ENCODE measurements at regions not wholly inside any gene's neighbourhood (a gene's known extent, or its start where the extent isn't known, plus 50 kb on each side); places are given as distances from the start of the nearest gene placed in this dataset.

GRCh38 chr7:84497873-84498272 is 303.3 kb upstream of the SEMA3A start:
- no peak for TF ChIP-seq SIN3A (IDR thresholded peaks at IDR 0.05; ENCODE audit: borderline replicate concordance, low read depth, low read length)
- TF ChIP-seq POLR2AphosphoS5 (IDR thresholded peaks at IDR 0.05; ENCODE audit: low read depth, low read length): no peak
- TF ChIP-seq MXI1 (IDR thresholded peaks at IDR 0.05; ENCODE audit: low read depth, low read length): no peak
- TF ChIP-seq CTCF (IDR thresholded peaks at IDR 0.05): no peak
- no peak for TF ChIP-seq RAD21 (IDR thresholded peaks at IDR 0.05; ENCODE audit: low read length)
- TF ChIP-seq TAF1 (IDR thresholded peaks at IDR 0.05; ENCODE audit: borderline replicate concordance, low read depth, low read length): no peak
- TF ChIP-seq JUND (IDR thresholded peaks at IDR 0.05): no peak; the same call in 1 of the 2 replicates
- no peak for TF ChIP-seq YY1 (IDR thresholded peaks at IDR 0.05; ENCODE audit: low read depth)
- TF ChIP-seq EP300 (IDR thresholded peaks at IDR 0.05; ENCODE audit: borderline replicate concordance in 1 of 2, low read depth in 1 of 2, low read length in 1 of 2): peak in 1 of 2 experiments; percentile 61; a peak in 1 of 4 replicates
- no peak; the same call in 1 of the 2 replicates for TF ChIP-seq TCF12 (IDR thresholded peaks at IDR 0.05)
- no peak for TF ChIP-seq EZH2phosphoT487 (IDR thresholded peaks at IDR 0.05; ENCODE audit: borderline replicate concordance, low read depth)
